Raji (cell line): ENCODE measurements at regions not wholly inside any gene's neighbourhood (a gene's known extent, or its start where the extent isn't known, plus 50 kb on each side); places are given as distances from the start of the nearest gene placed in this dataset.

ENCODE experiments used
- POLR2A ChIP-seq: IDR thresholded peaks from 2 replicates; pipeline ENCODE4 v1.6.1; 2011; ENCODE audit warnings: low read depth, low read length, control low read depth; ENCODE audit not compliant: insufficient read depth

DNA sequence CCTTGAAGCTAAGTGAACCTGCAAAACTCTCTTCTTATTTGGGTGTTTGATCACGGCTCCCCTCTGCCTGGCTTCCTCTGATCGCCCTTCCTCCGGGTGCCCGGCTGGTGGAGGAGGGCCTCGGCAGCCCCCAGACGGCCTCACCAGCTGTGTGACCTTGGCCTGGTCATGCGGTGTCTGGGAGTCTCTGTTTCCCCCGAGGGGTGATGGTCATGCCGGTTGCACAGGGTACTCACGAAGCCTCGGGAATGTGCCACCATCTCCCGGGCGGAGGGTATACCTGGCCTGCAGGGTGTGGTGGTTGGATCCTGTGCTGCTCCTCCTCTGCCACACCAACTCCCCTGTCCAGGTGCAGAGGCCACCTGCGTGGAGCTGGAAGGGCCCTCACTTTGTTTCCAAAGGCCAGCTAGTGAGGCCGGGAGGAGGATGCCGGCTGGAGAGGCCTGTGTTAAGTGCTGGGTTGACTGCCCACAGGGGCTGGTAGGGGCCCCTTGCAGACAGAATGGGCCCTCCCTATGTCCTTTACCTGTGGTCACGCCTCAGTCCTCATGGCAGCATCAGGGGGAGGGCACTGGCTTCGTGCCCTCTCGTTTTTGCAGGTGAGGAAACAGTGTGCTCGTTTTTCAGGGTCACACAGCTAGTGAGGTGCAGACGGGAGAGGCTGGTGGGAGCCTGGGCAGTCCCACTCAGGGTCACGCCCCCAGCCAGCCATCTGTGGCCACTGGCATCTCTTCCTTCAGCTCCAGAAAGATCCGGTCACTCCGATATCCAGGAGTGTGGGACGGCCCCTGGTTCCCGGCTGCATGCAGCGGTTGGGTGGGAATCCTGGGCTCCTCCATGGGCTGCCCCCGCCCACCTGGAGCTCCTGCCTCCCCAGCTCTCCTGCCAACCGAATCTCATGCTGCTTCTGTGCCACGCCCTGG is 148.5 kb upstream of the GSE1 start:
- TF ChIP-seq POLR2A, result no peak

DNA sequence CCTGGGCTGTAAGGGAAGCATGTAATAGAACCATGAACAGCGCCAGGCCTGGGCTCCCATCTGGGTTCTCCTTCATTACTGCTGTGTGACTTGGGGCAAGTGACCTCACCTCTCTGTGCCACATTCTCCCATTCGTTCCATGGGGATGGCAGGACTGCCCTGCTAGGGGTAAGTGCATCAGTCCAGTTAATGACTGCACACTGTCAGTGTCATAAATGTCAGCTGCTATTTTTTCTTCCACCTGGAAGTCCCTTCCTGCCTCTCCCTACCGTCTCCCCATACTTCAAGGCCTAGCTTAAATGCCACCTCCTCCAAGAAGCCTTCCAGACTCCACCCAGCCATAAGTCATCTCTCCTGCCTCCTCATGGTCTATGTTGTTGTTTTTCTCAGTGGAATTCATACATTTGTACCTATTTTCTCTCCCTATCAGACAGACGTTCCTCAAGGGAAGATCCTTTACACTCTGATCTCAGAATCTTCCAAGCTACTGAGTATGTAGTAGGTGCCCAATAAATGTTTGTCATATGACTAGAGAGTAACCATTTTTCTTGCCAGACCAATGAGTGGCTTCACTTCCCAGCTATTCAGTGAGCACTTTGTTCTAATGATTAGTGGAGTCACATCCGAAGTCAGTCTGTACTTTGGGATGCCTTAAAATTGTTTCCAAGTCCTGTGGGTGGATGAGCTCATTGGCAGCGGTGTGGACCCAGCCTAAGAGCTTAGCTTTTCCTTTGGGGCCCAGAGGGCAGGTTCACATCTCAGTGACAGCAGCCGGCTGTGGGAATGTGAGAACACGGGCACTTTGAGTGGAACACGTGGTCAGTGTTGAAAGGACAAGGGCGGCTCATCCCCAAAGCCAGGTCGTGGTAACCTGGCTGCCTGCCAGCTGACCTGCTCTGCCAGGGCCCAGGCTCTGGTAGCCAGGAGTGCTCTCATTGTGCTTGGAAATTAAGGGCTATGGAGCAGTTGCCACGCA is 147.5 kb upstream of the GSE1 start:
- no peak for TF ChIP-seq POLR2A

DNA sequence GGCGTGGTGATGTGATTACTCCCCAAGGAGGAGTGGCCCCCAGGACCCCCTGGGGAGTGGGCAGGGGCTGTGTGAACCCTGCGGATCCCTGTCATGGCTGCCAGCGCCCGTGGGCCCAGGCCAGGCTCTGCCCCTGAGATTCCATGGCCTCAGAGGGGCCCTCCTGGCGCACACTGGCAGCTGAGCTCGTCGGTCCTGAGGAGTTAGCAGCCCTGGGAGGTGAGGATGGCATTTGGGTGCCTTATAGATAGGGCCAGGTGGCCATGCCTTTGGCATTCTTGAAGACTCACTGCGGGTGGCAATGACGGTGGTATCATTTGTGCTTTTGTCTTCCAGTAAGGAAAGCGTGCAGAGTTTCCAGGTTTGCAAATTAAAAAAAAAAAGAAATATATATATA is 146.8 kb upstream of the GSE1 start:
- TF ChIP-seq POLR2A, result no peak

DNA sequence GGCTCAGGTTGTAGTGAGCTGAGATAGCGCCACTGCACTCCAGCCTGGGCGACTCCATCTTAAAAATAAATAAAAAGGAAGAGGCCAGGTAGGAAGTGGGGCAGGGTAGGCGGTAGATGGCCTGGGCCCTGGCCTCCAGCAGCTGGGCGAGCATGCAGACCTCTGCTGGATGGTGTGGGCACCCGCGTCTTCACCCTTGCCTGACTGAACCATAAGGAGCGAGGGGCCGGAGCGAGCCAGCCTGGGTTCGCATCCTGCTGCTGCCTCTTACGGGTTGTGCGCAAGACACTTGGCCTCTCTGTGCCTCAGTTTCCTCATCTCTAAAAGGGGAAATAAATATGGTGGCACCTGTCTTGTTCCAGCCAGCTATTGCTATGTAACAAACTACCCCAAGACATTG is 146.1 kb upstream of the GSE1 start:
- TF ChIP-seq POLR2A, result no peak

DNA sequence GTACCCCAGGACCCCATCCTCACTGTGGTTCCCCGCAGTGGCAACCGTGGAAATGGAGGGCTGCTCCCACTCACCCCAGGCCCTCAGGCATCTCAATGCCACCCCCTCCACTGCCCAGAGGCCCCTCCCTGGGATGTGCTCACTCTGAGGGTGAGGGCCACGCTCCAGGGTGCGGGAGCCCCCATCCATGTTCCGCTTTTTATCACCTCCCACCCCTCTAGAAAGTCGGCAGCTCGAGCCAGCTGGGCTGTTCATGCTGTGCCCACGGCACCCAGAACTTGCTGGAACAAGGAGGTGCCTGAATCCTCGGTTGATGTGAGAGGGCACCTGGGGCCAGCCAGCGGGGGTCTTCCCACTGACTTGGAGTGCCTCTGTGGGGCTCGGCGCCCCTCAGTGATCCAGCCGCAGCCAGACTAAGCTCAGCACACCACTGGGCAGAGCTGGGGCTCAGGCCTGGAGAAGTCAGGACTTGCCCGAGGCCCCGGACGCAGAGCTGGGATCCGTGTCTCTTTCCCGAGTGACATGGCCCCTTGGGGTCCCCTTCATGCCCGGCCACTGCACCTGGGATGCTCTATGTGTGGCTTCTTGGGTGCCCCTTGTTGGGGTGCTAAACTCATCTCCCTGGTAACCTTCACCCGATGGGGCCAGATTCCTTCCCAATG is 143.1 kb upstream of the GSE1 start:
- no peak for TF ChIP-seq POLR2A

DNA sequence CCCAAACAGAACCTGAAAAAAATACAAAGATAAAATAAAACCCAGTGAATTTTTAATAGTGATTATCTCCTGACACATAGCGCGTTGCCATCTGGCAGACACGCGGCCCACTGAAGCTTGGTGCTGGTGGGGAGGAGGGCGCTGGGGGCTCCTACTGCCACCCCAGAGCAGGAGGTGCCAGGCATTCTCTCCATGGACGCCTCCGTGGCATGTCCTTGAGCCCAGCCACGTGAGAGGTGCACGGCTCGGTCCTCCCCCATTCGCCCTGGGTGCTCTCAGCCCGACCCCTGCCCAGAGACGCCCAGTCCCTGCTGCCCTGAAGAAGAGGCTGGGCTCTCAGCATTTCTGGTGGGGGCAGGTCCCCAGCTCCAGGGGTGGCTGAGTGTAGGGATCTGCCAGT is 142.2 kb upstream of the GSE1 start:
- no peak for TF ChIP-seq POLR2A

DNA sequence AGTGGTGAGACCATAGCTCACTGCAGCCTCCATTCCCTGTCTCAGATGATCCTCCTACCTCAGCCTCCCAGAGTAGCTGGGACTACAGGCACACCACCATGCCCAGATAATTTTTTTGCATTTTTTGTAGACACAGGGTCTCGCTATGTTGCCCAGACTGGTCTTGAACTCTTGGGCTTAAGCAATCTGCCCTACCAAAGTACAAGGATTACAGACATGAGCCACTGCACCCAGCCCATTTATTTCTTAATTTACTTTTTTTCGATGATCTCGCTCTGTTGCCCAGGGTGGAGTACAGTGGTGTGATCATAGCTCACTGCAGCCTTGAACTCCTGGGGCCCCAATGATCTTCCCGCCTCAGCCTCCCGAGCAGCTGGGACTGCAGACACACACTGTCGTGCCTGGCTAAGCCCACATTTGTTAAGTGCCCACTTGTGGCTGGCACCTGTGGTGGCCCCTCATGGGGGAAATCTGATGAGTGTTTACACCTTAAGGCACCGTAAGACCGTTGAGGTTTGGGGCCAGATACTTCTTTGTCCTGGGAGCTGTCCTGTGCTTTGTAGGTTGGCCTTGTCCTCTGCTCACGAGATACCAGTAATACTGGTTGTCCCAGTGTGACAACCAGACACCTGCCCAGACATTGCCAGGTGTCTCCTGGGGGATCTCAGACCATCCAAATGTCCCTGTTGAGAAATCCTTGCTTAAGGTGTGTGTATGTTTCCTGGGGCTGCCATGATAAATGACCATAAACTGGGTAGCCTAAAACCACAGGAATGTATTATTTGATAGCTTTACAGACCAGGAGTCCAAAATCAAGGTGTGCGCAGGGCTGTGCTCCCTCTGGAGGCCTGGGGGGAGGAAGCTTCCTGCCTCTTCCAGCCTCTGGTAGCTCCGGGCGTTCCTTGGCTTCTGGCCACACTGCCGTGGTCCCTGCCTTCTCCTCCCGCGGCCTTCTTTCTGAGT is 141.4 kb upstream of the GSE1 start:
- TF ChIP-seq POLR2A, result no peak

DNA sequence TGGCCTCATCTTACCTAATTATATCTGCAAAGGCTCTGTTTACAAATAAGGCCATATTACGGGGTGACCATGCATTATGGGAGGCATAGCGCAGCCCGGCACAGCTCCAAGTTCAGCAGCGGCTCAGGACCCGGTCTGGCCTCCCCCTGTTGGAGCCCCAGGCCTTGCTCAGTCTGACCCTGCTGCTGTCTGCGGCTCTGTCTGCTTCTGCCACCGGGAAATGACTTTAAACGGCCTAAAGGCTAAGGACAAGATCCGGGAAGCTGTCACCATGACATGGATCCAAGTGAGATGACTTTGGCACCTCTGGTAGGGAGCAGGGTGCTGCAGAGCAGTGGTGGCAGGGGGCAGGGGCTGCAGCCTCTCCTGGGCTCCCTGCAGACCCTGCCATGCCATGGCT is 140.6 kb upstream of the GSE1 start:
- TF ChIP-seq POLR2A, result no peak

DNA sequence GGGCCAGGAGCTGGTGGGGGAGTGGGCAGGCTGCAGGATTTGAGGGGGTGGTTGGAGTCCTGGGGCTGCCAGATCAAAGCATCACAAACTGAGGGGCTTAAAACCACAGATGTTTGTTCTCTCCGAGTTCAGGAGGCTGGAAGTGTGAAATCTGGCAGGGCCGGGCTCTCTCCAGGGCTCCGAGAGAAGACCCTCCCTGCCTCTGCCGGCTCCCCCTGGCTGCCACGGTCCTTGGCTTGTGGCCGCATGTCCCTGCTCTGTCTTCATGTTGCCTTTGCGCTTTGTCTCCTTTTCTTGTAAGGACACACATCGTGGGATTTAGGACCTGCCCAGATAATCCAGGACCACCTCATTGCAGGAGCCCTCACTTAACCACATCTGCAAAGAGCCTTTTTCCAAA is 139.8 kb upstream of the GSE1 start:
- no peak for TF ChIP-seq POLR2A

DNA sequence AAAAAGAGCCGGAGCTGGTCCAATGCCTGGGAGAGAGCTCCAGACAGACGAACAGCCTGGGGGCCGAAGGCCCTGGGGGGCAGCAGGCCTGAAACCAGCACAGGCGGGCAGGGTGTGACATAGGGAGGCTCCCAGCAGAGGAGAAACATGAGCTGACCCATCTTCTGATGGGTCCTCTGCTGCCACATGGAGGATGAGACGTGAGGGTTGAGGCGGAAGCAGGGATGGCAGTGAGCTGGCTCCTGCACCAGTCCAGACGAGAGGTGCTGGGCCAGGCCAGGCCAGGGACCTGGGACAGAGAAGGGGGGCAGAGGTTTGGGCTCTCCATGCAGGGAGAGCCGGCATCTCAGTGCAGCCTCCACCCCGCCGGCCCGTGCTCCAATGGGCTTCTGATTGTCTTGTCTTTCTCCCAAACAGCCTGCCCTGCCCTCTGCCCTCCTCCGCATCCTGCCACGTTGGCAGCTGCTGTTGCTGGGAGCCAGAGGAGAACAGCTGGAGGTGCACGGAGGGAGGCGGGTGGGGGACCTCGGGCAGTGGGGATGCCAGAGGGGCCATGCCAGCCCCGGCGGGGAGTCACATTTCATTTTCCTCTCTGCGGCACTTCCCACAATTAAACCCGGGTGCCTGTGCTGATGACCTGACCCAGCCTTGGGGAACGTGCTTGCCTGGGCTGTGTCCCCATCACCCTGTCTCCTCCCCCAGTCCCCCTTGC is 139.1 kb upstream of the GSE1 start:
- TF ChIP-seq POLR2A, result no peak

DNA sequence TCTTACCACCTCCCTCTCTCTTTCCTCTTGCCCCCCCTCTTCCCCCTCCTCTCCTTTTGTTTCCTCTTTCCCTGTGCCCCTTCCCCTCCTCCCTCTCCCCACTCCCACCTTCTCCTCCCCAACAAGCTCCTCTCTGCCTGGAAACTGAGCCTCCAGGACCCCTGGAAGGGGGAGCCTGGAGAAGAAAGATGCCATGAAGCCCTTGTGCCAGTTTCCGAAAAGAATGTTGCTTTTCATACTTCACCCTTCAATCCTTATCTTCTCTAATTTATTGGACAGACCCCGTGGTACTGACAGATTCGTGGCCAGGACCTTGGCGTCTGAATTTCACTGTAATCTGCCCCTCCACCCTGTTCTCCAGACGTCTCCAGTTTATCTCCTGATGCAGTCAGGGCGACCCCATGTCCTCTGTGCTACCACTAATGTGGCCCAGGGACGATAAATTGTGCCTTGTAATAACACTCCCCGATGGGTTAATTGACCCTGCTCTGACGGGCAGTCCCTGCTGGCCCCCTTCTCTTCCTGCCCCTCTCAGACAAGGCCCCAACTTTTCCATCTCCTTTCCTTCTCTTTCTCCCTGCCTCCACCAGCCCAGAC is 138.4 kb upstream of the GSE1 start:
- TF ChIP-seq POLR2A, result no peak

DNA sequence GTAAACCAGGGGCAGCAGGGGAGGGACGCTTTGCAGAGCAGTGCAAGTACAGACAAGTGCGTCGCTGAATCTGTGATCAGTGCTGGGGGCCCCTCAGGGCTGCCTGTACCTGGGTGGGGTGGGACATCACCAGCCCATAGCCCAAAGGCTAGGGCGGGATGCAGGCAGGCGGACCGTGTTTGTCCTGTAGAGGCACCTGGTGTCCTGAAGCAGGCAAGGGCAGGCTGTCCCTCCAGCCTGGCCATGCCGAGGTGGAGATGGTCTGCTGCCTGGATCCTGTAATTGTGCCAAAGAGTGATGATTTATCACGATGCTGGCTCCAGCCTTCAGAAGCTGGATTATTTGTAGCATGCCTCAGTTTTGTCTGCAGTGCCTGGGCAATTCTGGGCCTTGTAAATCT is 137.9 kb upstream of the GSE1 start:
- TF ChIP-seq POLR2A, result no peak

DNA sequence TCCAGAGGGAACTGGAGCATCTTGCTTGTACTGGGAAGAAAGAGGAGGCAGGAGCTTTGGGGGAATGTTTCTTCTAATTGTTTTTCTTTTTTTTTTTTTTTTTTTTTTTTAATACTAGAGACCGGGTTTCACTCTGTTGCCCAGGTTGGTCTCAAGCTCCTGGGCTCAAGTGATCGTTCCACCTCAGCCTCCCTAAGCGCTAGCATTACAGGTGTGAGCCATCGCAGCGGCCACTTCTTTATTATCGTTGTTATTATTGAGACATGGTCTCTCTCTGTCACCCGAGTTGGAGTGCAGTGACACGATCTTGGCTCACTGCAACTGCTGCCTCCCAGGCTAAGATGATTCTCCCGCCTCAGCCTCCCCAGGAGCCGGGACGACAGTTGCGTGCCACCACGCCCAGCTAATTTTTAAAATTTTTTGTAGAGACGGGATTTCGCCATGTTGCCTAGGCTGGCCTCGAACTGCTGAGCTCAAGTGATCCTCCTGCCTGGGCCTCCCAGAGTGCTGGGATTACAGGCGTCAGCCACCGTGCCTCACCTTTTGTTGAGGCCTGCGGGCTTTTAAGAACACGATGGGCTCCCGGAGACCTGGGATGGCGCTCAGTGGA is 137.3 kb upstream of the GSE1 start:
- TF ChIP-seq POLR2A, result no peak
